Activated naive CD8-positive, alpha-beta T cell treated with anti-CD3 and anti-CD28 coated beads for 36 hours (primary cell): ENCODE measurements at regions not wholly inside any gene's neighbourhood (a gene's known extent, or its start where the extent isn't known, plus 50 kb on each side); places are given as distances from the start of the nearest gene placed in this dataset.

Experiments
- DNase-seq: peaks from one replicate; pipeline ENCODE4 v3.0.0; 2021
- H3K27ac Mint-ChIP-seq: one replicate; pipeline ENCODE4 v1.8.0; 2022; ENCODE audit warnings: mild to moderate bottlenecking, moderate library complexity, mixed read lengths
- H3K27me3 Mint-ChIP-seq: one replicate; pipeline ENCODE4 v1.8.0; 2022; ENCODE audit warnings: mild to moderate bottlenecking, mixed read lengths
- H3K36me3 Mint-ChIP-seq: one replicate; pipeline ENCODE4 v1.8.0; 2021; ENCODE audit warnings: mild to moderate bottlenecking, mixed read lengths
- H3K4me1 Mint-ChIP-seq: one replicate; pipeline ENCODE4 v1.8.0; 2021; ENCODE audit warnings: mixed read lengths
- H3K4me3 Mint-ChIP-seq: one replicate; pipeline ENCODE4 v1.8.0; 2022; ENCODE audit warnings: mild to moderate bottlenecking, moderate library complexity, mixed read lengths
- H3K9me3 Mint-ChIP-seq: one replicate; pipeline ENCODE4 v1.8.0; 2022; ENCODE audit warnings: mixed read lengths

DNA sequence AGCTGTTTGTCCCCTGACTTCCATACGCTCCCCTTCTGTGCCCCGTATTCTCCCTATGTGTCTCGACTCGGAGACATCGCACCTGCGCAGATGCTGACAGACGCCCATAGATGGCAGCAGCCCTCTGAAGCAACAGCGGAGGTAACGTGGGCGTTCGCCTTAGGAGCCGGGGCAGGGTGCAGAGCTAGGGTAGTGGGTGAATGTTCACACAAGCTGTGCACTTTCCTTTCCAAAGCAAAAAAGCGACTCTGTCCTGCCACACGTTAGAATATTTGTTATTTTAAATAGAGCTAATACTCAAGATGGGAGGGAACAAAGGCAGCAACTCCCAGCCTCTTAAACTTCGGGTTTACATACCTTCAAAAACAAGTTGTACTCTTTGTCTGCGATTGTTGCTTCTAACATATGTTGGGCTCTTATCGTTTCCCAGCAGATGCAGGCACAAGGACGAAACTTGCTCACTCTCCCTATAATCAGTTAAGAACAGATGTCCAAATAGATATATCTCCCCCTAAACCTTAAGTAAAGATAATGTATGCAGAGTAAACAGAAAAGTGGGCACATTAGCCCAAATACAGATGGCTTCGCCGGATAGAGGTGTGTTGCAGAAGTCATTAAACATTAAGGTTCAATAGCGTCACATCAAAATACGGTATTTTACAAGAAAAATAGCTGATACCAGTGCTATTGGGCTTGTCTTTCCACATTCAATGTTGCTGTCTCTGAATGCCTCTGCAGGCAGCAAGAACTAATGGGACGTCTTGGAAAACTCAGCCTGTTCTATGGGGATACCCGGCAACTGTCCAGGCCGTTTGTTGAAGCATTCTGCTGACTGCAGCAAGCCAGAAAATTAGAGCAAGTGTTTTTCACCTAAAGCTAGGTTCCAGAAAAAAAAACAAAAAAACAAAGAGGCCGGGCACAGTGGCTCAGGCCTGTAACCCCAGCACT lies 340.3 kb upstream of the PRKCQ start:
- Mint-ChIP-seq H3K27ac (no peak overlapping the region), H3K36me3 (no peaks in the 10 kb centered on the region), H3K4me1 (peaks cover 17% of the 10 kb centered on the region), H3K27me3 (peaks cover 11% of the 10 kb centered on the region), H3K4me3 (no peak overlapping the region), H3K9me3 (no peaks in the 10 kb centered on the region)
- peak; percentile 78 for DNase-seq

DNA sequence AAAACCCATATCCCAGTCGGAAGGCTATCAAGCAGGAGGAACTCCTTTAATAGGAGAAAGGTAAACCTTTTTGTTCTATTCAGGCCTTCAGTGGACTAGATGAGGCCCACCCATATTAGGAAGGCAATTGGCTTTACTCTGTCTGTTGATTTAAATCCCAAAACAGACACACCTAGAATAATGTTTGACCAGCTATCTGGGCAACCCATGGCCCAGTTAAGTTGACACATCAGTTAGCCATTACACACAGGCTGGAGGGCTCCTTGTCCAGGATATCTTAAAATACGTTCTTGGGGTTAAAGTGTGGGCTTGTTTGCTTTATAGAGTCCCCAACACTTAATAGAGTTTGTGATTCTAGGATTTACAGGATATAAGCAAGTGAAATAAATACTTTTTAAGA lies 339.0 kb upstream of the PRKCQ start:
- Mint-ChIP-seq H3K27me3 (peaks cover 11% of the 10 kb centered on the region), H3K4me3 (no peak overlapping the region), H3K27ac (no peak overlapping the region), H3K4me1 (peaks cover 10% of the 10 kb centered on the region), H3K36me3 (no peaks in the 10 kb centered on the region), H3K9me3 (no peaks in the 10 kb centered on the region)
- no peak for DNase-seq

DNA sequence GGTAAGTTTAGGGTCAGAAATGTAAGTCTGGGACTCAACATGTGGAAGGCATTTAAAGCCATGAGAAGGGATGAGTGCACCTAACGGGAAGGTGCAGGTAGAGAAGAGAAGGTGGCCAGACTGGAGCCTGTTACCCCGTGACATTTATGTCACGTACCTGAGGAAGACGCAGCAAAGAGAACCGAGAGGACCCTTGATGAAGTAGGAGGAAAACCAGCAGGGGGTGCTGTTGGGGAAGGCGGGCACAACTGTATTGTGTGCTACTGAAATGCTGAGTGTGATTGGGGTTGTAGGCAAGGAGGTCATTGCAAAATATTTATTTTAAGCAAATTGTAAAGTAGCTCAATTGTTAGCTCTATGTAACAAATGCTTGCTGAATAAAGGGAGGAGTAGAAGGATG lies 338.2 kb upstream of the PRKCQ start:
- Mint-ChIP-seq H3K27ac (no peak overlapping the region), H3K9me3 (no peaks in the 10 kb centered on the region), H3K36me3 (no peaks in the 10 kb centered on the region), H3K27me3 (peaks cover 10% of the 10 kb centered on the region), H3K4me3 (no peak overlapping the region), H3K4me1 (peaks cover 8% of the 10 kb centered on the region)
- peak; percentile 57 for DNase-seq

DNA sequence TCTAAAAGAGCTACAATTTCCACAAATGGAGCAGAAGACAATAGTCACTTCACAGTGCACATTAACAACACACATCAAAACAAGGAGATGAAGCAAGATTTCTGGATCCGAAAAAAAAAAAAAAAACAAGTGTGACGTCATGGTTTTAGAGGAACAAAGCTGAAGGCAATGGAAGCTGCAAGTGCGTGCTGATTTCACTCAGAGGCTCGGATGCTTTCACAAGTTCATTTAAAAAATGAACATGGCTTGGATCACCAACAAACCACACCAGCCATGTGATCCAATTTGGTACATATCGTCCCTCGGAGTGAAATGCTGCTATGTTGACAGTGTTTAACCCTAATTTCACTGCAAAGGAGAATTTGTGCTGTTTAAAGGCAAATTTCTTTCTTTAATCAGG lies 337.0 kb upstream of the PRKCQ start:
- Mint-ChIP-seq H3K27me3 (peaks cover 5% of the 10 kb centered on the region), H3K9me3 (no peaks in the 10 kb centered on the region), H3K36me3 (no peaks in the 10 kb centered on the region), H3K27ac (no peak overlapping the region), H3K4me3 (no peak overlapping the region), H3K4me1 (peaks cover 8% of the 10 kb centered on the region)
- no peak for DNase-seq

DNA sequence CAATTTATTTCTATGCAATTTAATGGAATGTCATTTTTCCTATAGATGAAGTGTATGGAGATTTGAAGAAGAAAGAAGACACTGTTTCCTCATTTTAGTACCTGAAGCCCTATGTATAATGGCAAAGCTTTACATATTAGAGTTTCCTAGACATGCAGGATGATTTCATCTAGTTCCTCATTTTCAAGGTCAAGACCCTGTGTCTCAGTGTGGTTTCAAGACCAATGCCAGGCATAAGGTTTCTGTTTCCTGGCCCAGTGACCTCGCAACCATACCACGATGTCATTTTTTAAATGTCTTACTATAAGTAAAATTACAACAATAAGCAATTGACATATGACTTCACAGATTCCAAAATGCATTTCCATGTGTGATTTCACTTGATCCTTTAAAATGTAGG lies 336.5 kb upstream of the PRKCQ start:
- Mint-ChIP-seq H3K27ac (no peak overlapping the region), H3K4me3 (no peak overlapping the region), H3K9me3 (no peaks in the 10 kb centered on the region), H3K27me3 (peaks cover under 1% of the 10 kb centered on the region), H3K4me1 (peaks cover 8% of the 10 kb centered on the region), H3K36me3 (no peaks in the 10 kb centered on the region)
- no peak for DNase-seq

DNA sequence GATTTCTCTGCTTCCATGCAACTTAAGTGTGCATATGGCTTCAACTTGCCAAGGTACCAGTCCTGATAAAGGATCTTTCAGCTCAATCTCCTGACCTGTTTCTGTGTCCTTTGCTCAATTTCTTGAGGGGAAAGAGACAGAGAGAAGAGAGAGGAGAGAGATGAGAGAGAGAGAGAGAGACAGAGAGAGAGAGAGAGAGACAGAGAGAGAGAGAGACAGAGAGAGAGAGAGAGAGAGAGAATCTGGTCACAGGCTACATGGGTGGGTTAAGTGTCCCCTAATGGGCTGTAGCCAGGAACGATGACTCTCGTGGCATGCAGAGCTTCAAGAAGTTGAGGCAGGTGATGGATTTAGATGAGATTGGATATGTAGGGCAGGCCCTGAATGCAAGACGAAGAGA lies 335.2 kb upstream of the PRKCQ start:
- Mint-ChIP-seq H3K27me3 (no peaks in the 10 kb centered on the region), H3K27ac (no peak overlapping the region), H3K9me3 (no peaks in the 10 kb centered on the region), H3K4me1 (peaks cover 5% of the 10 kb centered on the region), H3K36me3 (no peaks in the 10 kb centered on the region), H3K4me3 (no peak overlapping the region)
- no peak for DNase-seq

DNA sequence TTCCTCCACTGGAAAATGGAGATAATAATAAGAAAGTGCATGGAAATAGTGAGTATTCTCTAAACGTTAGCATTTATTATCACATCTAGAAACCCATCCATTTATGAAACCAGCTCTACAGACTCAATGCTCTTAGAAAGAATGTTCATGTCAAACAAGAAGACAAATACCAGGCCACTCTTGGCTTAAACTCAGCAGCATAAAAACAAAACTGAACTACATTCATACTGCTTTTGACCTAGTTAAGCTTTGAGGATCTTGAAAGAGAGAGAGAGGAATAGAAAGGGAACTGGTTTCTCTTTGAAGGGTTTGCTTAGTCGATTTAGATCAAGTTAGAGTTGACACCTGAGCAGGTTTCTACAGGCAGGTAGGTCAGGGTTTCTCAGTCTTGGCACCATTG lies 332.9 kb upstream of the PRKCQ start:
- Mint-ChIP-seq H3K4me1 (no peaks in the 10 kb centered on the region), H3K4me3 (no peak overlapping the region), H3K27me3 (no peaks in the 10 kb centered on the region), H3K36me3 (no peaks in the 10 kb centered on the region), H3K9me3 (peaks cover 4% of the 10 kb centered on the region), H3K27ac (no peak overlapping the region)
- DNase-seq: no peak

DNA sequence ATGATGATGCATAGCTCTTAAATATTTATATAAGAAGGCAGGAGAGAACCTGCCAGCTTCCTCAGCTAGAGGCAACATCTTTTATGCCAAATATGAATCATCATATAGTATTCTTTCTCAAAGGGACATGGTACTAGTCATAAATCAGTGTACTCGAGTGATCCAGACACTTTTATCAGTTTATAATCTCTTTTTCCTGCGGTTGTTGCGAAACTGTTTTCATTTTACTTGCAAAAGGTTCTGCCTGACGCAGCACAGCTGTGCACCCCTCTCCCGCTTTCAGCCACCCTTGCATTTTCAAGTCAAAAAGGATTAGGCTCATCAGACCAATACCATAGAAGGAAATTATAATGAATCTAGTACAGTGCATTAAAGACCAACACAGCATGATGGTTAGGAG lies 332.3 kb upstream of the PRKCQ start:
- Mint-ChIP-seq H3K4me3 (no peak overlapping the region), H3K9me3 (peaks cover 4% of the 10 kb centered on the region), H3K27ac (no peak overlapping the region), H3K4me1 (no peaks in the 10 kb centered on the region), H3K36me3 (no peaks in the 10 kb centered on the region), H3K27me3 (no peaks in the 10 kb centered on the region)
- DNase-seq: no peak

DNA sequence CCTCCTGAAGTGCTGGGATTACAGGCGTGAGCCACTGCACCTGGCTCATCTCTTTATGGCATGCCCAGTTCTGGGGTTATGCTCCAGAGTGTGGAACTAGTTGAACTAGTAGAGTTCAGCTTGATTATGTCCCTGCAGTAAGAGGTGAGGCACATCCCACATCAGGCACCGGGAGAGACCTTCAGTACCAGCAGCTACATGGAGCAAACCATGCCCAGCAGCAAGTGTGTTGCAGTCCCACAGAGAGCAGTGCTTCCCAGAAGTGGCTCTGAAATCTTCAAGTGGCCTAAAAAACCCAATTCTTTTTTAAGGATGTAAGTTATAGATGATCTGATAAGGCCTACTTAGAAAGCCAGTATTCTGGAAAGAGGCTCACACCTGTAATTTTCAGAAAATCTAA lies 331.9 kb upstream of the PRKCQ start:
- peaks cover 4% of the 10 kb centered on the region for H3K9me3 Mint-ChIP-seq
- DNase-seq: no peak
- no peaks in the 10 kb centered on the region for H3K4me1 Mint-ChIP-seq
- no peaks in the 10 kb centered on the region for H3K27me3 Mint-ChIP-seq
- no peaks in the 10 kb centered on the region for H3K36me3 Mint-ChIP-seq
- H3K27ac Mint-ChIP-seq: no peak overlapping the region
- H3K4me3 Mint-ChIP-seq: no peak overlapping the region

DNA sequence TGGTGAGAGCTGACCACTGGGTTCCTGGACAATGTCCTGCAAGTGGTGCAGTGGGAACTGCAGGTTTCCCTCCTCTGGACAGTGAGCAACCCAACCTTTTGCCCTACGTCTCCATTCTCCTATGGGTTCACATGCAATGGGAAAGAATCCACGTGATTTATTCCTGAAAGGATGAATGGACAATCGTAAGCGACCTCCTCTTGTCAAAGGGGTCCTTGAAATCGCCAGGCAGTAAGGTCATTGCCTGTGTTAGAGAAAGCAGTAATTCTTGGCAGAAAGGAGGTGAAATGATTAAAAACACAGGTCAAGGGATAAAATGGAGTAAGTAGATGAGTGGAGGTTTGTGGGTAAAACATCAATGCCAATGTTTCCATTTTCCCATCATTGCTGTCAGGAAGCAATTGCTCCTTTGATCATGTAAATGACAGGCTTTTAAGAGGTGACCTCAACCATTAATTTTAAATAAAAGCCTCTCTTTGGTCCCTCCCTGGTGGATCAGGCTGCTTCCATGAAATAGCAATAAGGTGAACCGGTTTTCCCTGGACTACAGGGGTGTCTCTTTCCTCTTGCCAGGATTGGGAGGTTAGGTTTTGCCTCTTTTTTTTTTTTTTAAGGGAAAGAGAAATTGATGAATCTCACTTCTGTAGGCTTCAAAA lies 330.0 kb upstream of the PRKCQ start:
- Mint-ChIP-seq H3K4me1 (no peaks in the 10 kb centered on the region), H3K27ac (no peak overlapping the region), H3K27me3 (peaks cover 3% of the 10 kb centered on the region), H3K4me3 (no peak overlapping the region), H3K36me3 (no peaks in the 10 kb centered on the region), H3K9me3 (peaks cover 4% of the 10 kb centered on the region)
- no peak for DNase-seq

DNA sequence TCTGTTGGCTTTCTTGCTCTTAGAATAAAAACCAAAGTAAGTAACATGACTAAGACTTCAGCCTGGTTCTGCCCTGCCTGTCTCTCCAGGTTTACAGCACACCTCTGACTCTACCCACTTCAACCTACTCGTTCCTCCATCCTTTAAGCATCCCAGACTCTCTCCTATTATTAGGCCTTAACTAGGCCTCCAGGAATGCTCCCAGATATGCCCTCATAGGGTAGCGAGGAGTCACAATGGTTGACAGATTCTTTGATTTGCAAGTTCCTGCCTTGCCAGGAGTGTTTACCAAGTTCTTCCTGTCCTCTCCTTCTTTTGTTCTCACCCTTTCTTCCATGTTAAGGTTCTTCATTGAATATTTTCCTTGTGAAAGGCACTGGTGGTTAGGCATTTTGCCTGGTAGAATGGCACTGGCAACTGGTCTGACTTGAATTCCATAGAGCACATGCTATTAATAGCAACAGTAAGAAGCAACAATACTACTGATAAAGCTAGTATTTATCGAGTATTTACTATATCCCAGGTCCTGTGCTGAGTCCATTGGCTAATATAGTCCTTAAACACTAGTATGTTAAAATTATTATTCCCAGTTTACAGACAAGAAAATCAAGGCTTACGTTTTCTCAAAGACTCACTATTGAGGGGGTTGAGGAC lies 327.9 kb upstream of the PRKCQ start:
- Mint-ChIP-seq H3K9me3 (peaks cover 10% of the 10 kb centered on the region), H3K36me3 (no peaks in the 10 kb centered on the region), H3K4me3 (no peak overlapping the region), H3K4me1 (no peaks in the 10 kb centered on the region), H3K27ac (no peak overlapping the region), H3K27me3 (peaks cover 3% of the 10 kb centered on the region)
- DNase-seq: no peak

DNA sequence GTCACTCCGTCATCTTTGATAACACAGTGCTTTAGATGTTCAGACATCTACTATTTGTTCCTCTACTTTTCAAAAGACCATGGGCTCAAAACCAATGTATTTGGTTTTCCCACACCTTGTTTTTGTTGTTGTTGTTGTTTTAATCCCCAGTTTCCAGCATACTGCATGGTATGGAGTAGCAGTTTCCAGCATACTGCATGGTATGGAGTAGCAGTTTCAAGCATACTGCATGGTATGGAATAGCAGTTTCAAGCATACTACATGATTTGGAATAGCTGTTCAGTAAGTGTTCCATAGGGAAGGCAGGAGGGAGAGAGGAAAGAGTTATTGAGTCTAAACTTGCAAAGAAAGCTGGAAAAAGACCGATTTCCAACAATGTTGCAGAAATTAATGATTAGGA lies 314.3 kb upstream of the PRKCQ start:
- no peak for DNase-seq

DNA sequence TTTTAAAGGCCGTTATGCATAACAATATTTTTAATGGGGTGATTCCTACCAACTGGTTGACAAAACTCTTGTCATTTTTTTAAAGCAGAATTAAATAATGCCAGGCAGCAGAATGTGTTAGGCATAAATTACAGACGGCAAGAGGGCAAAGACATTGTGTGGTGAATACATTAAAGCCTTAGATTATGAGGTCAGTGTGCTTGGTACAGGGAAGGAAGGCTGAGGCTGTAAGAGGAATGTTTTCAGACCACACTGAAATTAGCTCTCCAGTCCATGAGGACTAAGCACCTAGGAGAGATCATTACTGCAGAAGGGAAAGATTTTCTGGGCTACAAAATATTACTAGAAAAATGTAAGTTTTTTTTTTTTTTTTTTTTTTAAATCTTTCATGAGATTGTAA lies 312.8 kb upstream of the PRKCQ start:
- Mint-ChIP-seq H3K27ac (no peak overlapping the region), H3K4me3 (no peak overlapping the region), H3K36me3 (no peaks in the 10 kb centered on the region), H3K9me3 (no peaks in the 10 kb centered on the region), H3K27me3 (no peaks in the 10 kb centered on the region), H3K4me1 (no peaks in the 10 kb centered on the region)
- no peak for DNase-seq

More for the DNA sequence above, 314.3 kb upstream of the PRKCQ start:
- Mint-ChIP-seq H3K4me3 (no peak overlapping the region), H3K27me3 (no peaks in the 10 kb centered on the region), H3K9me3 (no peaks in the 10 kb centered on the region), H3K4me1 (no peaks in the 10 kb centered on the region), H3K27ac (no peak overlapping the region), H3K36me3 (no peaks in the 10 kb centered on the region)

DNA sequence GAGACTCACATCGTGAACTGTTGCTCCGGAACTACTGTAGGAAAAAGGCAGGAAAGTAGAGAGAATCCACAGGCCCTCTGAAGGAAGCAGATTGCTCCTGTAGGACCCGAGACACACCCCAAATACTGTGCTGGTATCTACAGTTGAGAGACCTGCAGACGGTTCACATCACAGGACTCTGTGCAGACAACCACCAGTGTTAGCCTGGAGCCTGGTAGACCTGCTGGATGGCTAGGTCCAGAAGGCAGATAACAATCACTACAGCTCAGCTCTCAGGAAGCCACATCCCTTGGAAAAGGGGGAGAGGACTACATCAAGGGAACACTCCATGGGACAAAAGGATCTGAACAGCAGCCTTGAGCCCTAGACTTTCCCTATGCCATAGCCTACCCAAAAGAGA lies 311.8 kb upstream of the PRKCQ start:
- no peaks in the 10 kb centered on the region for H3K36me3 Mint-ChIP-seq
- no peaks in the 10 kb centered on the region for H3K9me3 Mint-ChIP-seq
- H3K27me3 Mint-ChIP-seq: no peaks in the 10 kb centered on the region

DNA sequence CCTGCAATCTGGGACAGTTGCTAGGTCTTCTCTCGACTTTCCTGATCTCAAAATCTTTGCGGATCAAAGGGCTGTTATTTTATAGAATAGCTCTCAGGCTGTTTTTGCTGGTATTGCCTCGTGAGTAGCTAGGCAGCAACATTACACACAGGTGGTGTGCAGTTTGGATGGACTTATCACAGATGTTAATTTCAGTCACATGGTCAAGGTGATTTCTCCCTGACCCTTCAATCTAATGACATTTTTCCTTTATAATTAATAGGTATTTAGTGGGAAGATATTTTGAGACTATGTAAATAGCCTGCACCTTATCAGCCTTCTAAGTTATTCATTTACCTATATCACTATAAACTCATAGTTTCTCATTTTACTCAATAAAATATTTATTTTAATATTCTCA lies 309.6 kb upstream of the PRKCQ start:
- Mint-ChIP-seq H3K9me3 (no peaks in the 10 kb centered on the region), H3K27ac (no peak overlapping the region), H3K4me1 (peaks cover 5% of the 10 kb centered on the region), H3K36me3 (no peaks in the 10 kb centered on the region), H3K4me3 (no peak overlapping the region), H3K27me3 (no peaks in the 10 kb centered on the region)
- no peak for DNase-seq

More for the DNA sequence above, 311.8 kb upstream of the PRKCQ start:
- Mint-ChIP-seq H3K4me1 (no peaks in the 10 kb centered on the region), H3K4me3 (no peak overlapping the region), H3K27ac (no peak overlapping the region)
- DNase-seq: no peak
